ENCODE measurements at regions not wholly inside any gene's neighbourhood (a gene's known extent, or its start where the extent isn't known, plus 50 kb on each side); places are given as distances from the start of the nearest gene placed in this dataset.

DNA sequence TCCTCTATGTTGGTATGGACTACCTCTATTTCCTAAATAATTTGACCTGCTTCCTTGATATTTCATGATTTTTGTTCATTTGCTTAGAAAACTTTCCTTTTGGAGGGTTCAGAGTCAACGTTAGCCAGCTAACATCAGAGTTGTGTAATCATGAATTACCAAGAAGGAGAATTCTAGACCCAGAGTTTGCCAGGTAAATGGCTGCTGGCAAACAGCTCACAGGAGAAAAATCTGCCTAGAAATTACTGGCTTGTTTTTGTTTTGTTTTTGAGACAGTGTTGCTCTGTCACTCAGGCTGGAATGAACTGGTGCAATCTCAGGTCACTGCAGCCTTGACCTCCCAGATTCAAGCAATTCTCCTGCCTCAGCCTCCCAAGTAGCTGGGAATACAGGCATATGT lies 111.4 kb upstream of the SALL1 start:
- TF ChIP-seq CTCF (conservative IDR thresholded peaks at IDR 0.05; ENCODE audit: low read length) (no peak), EZH2phosphoT487 (IDR thresholded peaks at IDR 0.05; ENCODE audit: borderline replicate concordance, low read depth, low read length) (no peak)

Measured in OCI-LY7 (cell line).